ENCODE measurements at regions not wholly inside any gene's neighbourhood (a gene's known extent, or its start where the extent isn't known, plus 50 kb on each side); places are given as distances from the start of the nearest gene placed in this dataset.

DNA sequence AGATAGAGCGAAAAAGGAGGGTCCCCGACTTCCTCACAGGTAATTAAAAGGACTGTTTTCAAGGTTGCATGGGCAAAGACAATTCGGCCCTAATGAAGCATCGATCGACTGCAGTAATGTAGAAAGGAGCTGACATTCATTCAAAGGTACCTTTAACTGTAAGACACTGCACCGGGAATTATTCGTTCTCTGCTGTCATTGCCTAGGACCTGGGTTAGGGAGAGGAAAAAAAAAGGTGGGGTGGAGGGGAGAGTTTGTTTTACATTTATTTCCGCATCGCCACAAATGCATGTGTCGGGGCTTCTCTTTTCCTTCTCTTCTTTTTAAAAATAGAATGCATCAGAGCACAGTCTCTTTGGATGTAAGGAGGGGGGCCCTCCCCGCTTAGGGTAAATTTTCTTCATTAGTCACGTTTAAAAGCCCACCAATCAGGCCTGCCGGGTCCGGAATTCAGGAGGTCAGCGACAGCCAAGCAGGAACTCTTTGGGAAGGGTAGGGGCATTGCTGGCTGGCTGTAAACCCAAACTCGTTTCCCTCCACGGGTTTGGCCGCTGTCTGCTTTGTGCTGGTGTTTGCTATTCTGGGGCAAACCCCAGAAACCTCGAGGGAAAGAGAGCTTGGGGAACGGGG, 496.2 kb upstream of the ZFHX3 start:
- TF ChIP-seq POLR2AphosphoS5 (IDR thresholded peaks at IDR 0.05; ENCODE audit: low read depth, low read length) (no peak), CREB1 (IDR thresholded peaks at IDR 0.05) (no peak), TAF1 (IDR thresholded peaks at IDR 0.05; ENCODE audit: low read depth, low read length) (no peak), SUZ12 (IDR thresholded peaks at IDR 0.05; ENCODE audit: low read length) (no peak), GABPA (IDR thresholded peaks at IDR 0.05; ENCODE audit: borderline replicate concordance, insufficient read depth, low read length) (no peak), POLR2A (IDR thresholded peaks at IDR 0.05; ENCODE audit: control extremely low read depth in 1 of 2, low read depth in 2 of 2, low read length in 2 of 2) (no peak), CEBPB (IDR thresholded peaks at IDR 0.05; ENCODE audit: low read depth, low read length) (no peak), SIN3A (conservative IDR thresholded peaks at IDR 0.05 in 1 of 2, IDR thresholded peaks at IDR 0.05 in 1 of 2; ENCODE audit: low read depth in 1 of 2, low read length in 2 of 2) (no peak), RFX5 (IDR thresholded peaks at IDR 0.05; ENCODE audit: borderline replicate concordance, low read depth, low read length) (no peak), HDAC2 (IDR thresholded peaks at IDR 0.05; ENCODE audit: borderline replicate concordance in 1 of 2, low read depth in 2 of 2, low read length in 2 of 2) (no peak)
- TF ChIP-seq, protein P1, sequence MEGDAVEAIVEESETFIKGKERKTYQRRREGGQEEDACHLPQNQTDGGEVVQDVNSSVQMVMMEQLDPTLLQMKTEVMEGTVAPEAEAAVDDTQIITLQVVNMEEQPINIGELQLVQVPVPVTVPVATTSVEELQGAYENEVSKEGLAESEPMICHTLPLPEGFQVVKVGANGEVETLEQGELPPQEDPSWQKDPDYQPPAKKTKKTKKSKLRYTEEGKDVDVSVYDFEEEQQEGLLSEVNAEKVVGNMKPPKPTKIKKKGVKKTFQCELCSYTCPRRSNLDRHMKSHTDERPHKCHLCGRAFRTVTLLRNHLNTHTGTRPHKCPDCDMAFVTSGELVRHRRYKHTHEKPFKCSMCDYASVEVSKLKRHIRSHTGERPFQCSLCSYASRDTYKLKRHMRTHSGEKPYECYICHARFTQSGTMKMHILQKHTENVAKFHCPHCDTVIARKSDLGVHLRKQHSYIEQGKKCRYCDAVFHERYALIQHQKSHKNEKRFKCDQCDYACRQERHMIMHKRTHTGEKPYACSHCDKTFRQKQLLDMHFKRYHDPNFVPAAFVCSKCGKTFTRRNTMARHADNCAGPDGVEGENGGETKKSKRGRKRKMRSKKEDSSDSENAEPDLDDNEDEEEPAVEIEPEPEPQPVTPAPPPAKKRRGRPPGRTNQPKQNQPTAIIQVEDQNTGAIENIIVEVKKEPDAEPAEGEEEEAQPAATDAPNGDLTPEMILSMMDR (IDR thresholded peaks at IDR 0.05; ENCODE audit: control extremely low read depth in 1 of 3, insufficient read depth in 1 of 3, low read depth in 1 of 3, low read length in 3 of 3): no peak
- TF ChIP-seq, protein P2, sequence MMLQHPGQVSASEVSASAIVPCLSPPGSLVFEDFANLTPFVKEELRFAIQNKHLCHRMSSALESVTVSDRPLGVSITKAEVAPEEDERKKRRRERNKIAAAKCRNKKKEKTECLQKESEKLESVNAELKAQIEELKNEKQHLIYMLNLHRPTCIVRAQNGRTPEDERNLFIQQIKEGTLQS (IDR thresholded peaks at IDR 0.05; ENCODE audit: insufficient read depth, low read depth, low read length): no peak
- TF ChIP-seq, protein P3, sequence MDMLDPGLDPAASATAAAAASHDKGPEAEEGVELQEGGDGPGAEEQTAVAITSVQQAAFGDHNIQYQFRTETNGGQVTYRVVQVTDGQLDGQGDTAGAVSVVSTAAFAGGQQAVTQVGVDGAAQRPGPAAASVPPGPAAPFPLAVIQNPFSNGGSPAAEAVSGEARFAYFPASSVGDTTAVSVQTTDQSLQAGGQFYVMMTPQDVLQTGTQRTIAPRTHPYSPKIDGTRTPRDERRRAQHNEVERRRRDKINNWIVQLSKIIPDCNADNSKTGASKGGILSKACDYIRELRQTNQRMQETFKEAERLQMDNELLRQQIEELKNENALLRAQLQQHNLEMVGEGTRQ (IDR thresholded peaks at IDR 0.05; ENCODE audit: low read length): no peak

Measured in H1 (cell line).